Fibroblast of peridontal ligament (primary cell): ENCODE measurements at regions not wholly inside any gene's neighbourhood (a gene's known extent, or its start where the extent isn't known, plus 50 kb on each side); places are given as distances from the start of the nearest gene placed in this dataset.
"Not testable (repeated sequence)": the region's sequence is repeated elsewhere in the genome, so short reads cannot be mapped to it uniquely, and the experiment has no call there.

Experiments
- DNase-seq: peaks from one replicate; pipeline ENCODE4 v3.0.0-alpha.2; 2010; ENCODE audit errors: extremely low read depth

DNA sequence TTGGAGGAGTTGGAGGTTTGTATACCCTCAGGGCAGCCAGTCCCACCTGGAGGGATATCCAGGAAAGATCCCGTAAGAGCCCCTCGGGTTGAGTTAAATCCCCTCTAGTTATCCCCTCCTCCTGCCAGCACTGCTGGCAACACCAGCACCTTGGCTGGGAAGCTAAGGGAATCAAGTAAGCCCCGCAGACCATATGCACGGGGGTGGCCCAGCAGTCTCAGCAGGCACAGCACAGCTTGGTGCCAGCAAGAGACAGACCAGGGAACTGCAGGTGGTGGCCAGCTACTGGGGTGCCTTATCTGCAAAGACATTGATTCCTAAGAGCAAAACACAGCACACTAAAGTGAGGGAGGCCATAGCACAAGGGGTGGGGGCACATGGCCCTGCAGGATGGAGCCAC, 173.8 kb downstream of the GOLGA6L4 start:
- DNase-seq: not testable (repeated sequence)

DNA sequence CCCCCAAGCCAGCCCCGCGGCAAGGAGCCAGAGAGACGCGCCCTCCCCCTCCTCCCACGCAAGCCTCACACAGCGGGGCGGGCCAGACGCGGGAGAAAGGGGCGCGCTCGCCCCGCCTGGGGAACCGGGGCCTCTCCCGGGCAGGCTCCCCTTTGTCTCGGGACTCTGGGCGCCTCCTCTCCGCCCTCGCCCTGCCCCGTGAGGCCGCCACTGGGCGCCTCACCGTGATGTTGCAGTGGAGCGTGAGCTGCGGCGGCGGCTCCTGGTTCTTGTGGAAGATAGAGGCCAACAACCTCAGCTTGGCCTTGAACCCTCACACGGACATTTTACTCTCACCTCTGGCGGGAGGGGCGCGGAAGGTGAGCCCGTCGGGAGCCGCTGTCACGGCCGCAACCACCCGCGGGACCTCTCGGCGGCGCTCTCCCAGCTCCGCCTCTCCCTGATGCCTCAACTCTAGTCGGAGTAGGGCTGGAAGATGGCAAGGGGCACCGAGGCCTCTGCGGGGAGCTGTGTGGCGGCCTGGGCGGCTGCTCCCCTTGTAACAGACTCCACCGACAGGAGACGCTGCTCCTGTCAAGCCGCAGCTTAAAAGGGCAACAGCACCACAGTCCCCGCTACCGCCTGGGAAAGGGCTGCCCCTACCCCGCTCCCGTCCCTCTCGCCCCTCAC, 179.2 kb upstream of the ZSCAN2 start:
- not testable (repeated sequence) for DNase-seq

DNA sequence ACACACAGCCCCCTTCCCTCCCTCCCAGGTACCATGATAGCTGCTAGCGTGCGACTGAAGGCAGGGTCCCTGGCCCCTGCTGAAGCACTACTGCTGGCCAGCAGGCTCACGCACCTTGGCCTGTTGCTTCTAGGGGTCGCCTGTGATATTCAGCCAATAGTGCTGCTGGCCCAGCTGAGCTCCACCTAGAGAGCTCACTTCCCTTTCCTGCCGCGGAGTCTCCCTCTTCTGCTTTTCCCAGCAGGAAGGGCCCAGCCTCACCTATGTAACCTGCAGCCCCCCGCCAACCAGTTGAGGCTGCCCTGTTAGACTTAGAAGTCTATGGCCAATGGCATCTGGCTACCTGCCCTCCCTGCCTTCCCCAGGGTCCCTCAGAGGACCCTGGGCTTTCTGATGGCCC, 175.5 kb upstream of the ZSCAN2 start:
- DNase-seq: not testable (repeated sequence)

DNA sequence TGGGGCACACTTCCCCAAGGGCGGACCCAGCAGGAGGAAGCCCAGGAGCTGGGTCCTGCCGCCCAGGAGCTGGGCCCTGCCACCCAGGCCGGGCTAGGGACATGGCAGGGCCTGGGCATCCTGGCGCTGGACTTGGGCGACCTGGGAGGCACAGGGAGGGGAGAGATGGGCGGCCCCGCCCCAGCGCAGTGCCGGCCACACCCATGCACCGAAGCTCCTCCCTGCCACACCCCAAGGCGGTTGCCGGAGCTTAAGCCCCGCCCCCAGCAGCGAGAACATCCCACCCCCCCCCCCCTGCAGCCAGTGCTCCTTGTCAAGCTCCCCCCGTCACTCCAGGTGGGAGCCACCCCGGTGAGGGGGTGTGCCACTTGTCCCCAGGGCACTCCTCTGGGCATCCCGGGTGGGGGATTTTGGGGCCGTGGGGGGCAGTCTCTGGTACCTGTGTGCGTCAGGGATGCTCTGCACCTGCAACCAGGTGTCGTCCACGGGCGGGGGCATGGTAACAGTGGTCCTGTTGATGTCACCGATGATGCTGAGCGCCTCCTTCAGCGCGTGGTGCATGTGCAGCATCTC, 127.4 kb upstream of the ZSCAN2 start:
- DNase-seq: not testable (repeated sequence)

DNA sequence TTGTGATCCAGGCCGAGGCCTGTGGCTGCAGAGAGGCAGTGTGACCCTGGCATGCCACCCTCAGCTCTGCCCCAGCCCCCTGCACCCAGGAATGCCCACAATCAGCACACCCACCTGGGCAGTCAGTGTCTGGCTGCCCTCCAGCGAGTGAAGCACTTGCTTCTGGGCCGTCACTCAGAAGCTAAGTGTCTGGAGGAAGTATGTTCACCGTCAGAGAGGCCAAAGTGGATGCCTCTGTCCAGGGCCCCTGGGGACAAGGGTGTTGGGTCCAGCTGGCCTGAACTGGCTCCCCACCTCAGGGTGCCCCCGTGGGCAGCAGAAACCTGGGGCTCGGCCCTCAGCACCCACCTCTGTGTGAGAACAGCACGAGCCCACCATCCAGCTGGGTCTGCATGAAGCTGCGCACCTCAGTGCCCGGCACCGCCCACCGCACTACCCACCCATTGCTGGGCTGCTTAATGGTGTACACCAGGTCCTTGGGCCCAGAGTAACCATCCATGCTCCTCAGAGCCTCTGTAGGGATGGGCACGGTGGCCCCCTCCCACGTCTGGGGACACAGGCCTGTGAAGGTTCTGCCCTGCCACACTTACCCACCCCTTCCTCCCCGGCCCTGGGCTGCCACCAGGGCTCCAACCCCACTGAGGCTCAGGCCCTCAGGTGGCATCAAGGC, 124.3 kb upstream of the ZSCAN2 start:
- DNase-seq: not testable (repeated sequence)

DNA sequence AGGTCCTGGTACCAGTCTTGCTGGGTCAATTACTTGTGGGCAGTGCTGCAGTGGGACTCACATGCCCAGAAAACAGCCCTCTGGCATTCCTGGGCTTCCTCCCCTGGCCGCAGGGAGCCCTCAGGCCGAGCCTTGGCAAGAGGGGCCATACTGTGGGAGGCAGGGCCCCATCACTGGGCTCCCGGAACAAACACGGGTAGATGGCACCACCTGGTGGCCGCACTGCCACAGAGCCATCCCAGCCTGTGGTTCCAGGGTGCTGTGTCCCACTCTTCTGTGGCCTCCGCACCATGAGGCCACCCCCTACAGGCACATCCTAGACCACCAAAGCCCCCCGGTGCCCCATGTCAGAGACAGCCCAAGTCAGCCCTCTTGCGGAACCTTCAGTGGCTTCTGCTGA, 123.3 kb upstream of the ZSCAN2 start:
- not testable (repeated sequence) for DNase-seq

DNA sequence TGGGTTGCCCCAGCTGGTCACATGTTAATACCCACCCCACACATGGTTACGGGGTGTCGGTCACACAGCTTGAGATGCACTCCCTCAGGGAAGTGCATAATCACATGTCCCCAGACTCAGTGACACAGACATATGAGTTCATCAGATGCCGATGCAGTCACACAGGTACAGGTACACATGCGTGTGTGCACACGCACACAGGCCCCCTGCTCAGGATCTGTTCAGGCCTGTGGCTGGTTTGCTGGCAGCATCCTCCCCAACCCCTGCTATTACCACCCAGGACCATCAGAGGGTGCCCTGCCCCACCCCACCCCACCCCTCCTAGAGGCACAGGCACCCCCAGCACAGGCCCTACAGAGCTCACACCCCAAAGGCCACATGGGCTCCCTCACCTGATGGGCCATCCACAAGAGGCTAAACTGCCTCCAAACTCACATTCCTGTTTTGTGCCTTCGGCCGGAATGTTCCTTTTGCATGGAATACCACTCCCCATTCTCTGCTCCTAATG, 120.6 kb upstream of the ZSCAN2 start:
- DNase-seq: not testable (repeated sequence)

DNA sequence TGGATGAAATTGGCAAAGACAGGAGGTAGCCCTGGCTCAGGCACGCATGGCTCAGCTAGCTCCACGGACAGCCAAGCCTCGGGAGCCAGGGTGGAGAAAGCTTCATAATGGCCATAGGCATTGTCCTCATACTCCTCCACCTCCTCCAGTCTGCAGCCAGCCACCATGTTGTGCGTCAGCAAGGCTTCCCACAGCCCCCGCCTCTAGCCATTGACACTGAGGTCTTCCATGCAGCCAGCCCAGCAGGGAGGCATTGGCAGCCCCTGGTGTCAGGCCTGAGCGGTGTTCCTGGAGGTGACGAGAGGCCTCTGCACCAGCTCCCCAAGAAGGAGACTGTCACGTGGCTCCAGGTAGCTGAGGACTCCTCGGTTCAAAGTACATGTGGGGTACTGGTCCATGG, 117.0 kb upstream of the ZSCAN2 start:
- not testable (repeated sequence) for DNase-seq

DNA sequence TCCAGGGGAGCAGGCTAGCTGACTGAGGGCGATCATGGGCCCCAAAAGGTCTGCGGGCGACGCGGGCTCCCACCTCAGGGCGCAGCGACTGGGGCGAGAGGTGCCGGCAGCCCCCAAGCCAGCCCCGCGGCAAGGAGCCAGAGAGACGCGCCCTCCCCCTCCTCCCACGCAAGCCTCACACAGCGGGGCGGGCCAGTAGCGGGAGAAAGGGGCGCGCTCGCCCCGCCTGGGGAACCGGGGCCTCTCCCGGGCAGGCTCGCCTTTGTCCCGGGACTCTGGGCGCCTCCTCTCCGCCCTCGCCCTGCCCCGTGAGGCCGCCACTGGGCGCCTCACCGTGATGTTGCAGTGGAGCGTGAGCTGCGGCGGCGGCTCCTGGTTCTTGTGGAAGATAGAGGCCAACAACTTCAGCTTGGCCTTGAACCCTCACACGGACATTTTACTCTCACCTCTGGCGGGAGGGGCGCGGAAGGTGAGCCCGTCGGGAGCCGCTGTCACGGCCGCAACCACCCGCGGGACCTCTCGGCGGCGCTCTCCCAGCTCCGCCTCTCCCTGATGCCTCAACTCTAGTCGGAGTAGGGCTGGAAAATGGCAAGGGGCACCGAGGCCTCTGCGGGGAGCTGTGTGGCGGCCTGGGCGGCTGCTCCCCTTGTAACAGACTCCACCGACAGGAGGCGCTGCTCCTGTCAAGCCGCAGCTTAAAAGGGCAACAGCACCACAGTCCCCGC, 100.5 kb upstream of the ZSCAN2 start:
- DNase-seq: not testable (repeated sequence)

DNA sequence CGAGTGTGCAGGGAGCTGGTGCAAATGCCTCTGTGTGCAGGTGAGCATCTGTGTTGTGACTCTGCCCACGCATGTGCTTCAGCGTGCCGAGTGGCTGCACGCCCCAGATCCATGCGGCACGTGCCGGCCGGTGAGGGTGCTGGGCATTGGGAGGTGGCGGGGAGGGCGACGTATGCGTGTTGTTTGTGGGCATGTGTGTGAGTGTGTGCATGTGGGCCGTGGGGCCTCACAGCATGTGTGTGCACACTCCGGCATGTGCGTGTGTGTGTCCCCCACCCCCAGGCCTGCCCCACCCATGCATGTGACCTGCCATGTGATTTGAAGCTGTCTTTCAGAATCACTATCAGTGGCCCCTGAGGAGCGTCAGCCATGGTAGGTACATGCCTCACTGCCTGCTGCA, 97.7 kb upstream of the ZSCAN2 start:
- not testable (repeated sequence) for DNase-seq

DNA sequence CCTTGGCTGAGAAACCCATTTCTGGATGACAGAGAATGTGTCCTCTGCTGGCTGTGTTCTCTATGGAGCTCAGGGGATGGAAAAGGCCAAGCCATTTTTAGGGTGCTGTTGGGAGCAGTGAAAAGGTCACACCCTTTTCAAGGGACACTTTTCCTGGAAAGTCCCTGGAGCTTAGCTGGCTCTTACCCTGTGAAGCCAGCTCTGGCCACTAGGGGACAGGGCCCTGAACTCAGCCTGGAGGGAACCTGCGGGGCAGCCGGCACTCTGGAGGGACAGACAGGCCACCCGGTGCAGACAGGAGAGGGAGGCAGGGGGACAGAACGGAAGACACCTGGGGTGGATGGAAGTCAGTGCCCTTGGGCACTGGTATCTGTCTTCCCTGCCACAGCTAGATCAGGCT, 95.3 kb upstream of the ZSCAN2 start:
- not testable (repeated sequence) for DNase-seq

DNA sequence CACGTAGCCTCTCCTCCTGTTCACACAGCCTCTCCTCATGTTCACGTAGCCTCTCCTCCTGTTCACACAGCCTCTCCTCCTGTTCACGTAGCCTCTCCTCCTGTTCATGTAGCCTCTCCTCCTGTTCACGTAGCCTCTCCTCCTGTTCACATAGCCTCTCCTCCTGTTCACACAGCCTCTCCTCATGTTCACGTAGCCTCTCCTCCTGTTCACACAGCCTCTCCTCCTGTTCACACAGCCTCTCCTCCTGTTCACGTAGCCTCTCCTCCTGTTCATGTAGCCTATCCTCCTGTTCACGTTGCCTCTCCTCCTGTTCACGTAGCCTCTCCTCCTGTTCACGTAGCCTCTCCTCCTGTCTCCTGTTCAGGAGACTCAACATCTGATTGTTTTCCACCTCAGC, 88.5 kb upstream of the ZSCAN2 start:
- DNase-seq: not testable (repeated sequence)

DNA sequence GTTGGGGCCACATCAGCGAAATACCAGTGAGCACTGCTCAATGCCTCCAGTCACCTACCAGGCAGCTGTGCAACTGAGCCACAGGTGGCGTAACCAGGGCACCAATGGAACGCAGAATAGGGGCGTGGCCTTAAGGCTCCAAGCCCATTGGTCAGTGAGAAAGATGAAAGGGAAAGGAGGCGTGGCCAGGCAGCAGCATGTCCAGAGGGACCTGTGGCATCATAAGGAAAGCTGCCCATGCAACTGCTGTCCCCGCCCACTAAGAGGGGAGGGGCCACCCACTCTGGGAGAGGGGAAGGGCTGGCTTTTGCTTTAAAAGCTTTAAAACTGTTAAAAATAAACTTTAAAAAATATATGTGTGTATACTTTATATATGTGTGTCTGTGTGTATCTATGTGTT, 84.0 kb upstream of the ZSCAN2 start:
- DNase-seq: not testable (repeated sequence)

DNA sequence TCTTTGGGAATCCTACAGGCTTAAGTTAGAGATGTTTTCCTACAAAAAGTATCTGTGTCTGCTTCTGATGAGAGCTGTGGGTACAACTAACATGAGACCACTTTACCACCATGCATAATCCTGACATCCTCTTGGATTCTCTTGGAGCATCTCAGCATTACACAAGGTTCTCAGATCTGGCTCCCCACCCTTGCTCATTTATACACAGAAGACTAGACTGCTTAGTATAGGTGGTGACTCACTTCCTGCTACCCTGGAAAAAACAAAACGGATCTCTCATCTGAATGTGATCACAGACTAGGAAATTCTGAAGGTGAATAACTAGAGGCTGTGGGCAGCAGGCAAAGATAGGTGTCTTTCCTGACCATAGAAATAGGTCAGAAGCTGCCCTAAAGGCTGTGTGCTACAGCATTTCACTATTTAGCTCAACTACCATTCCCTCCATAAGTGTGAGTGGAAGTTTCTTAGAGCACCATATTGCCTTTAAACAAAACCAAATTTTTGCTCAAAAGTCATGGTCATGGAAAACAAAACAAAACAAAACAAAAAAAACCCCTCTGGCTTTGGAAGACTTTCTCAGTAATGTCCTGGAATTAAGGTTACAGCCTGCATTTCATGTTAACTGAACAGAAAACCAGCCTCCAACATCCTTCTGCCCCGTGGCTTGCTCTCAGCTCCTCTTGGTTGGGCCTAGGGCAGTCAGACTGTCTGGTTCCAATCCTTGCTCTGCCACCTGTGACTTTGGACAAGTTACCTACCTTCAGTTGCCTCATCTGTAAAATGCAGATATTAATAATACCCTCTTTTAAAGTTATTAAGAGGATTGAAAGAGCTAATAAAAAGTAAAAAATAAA, 75.1 kb upstream of the ZSCAN2 start:
- not testable (repeated sequence) for DNase-seq

DNA sequence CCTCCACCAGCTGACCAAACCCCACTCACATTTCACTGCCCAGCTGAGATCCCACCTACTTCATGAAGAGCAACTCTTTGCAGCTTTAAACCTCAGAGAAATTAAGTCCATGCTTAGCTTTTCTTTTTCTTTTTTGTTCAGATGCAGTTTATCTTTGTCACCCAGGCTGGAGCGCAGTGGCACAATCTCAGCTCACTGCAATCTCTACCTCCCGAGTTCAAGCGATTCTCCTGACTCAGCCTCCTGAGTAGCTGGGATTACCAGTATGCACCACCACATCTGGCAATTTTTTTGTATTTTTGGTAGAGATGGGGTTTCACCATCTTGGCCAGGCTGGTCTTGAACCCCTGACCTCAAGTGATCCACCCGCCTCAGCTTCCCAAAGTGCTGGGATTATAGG, 70.1 kb upstream of the ZSCAN2 start:
- not testable (repeated sequence) for DNase-seq

DNA sequence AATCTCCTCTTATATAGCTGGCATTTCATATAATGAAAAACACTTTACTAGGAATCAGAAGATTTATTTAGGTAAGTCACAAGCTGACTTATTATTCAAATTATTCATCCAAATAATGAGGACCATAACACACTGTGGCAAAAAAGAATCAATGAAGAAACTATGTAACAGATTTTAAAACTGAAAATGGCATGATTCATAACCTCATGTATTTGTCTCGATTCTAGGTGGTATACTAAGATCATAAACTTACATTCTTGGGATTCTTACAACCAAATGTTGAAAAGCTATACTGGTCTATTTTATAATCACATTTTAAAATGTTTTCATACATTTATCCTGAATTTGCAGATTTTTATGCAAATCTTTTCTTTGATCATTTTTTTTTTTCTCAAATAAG, 69.6 kb upstream of the ZSCAN2 start:
- DNase-seq: not testable (repeated sequence)

DNA sequence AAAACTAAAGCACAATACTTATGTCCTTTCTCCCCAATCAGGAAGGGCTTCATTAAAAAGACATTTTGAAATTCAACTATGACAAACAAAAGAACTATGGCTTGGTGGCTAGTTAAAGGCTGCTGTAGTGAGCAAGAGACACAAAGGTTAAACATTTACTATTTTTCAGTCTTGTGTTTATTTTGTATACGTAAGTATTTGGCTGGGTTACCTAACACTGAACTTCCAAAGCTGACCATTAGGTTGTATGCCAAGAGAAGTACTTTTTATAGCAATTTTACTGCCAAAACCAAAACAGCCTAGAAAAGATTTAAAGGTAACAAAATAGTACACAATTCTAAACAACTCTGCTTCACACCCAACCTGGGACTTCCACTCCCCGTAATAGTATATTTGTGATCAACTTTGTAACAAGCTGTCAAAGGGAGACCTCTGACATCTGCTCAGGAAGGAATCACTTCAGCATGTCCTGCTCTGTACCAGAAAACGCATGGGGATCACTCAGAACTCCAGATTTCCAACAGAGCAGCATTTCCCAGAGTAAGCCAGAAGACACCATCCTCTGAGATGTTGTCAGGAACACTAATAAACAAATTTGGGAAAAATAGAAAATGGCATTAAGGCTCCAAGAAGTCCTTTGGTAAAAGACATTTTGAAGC, 69.0 kb upstream of the ZSCAN2 start:
- DNase-seq: peak; percentile 32

DNA sequence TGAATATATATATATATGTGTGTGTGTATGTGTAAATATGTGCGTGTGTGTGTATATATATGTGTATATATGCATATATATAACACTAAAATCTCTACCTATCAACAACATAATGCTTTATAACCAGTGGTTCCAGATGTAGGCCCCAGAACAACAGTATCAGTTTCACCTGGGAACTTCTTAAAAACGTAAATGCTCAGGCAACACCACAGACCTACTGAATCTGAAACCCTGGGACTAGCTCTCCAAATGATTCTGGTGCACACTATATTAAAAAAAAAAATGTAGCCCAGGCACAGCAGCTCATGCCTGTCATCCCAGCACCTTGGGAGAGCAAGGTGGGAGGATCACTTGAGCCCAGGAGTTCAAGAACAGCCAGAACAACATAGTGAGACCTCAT, 67.1 kb upstream of the ZSCAN2 start:
- DNase-seq: not testable (repeated sequence)

DNA sequence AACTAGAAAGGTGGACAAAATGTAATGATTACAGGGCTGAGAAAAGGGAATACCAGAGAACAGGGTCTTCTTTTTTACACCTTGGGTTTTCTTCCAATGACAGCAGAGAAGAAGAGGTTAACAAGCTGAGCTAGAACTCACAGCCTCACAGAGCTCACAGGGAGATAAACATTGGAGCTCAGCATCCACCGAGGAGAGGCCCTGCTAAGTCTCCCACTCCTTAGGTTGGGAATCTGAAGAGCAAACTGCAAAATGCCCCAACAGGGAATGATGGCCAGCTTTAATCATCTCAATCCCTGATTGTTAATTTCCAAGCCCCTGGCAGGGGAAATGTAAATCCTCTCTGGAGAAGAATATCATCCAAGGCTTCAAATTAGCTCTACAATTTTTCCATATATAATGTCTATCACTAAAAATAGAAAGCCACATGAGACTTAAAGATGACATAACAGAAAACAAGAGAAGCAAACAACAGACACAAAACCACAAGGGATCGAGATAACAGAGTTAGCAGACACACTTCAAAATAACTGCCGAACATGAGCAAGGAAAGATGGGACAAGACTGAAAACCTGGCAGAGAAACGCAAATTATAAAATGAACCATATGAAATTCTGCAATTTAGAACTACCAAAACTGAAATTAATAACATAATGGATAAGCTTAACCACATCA, 66.1 kb upstream of the ZSCAN2 start:
- DNase-seq: not testable (repeated sequence)

DNA sequence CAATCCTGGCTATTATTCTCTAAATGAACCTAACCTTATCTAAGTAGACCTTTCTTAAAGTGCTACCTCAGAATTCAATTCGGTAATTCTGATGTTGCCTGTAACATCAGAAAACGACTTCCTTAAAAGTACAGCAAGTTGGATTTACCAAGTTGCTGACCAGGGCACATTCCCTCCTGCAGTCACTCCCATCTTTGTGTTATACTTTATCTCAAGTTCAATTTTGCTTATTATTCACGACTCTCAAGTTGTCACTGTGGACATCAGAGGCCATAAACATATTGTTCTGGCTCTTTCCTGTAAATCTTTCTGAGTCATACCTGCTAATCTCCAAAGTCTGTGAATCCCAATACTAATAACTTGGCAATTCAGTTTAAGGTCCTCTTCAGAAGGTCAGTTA, 64.6 kb upstream of the ZSCAN2 start:
- not testable (repeated sequence) for DNase-seq
